ENCODE measurements at regions not wholly inside any gene's neighbourhood (a gene's known extent, or its start where the extent isn't known, plus 50 kb on each side); places are given as distances from the start of the nearest gene placed in this dataset.
"Not testable (repeated sequence)": the region's sequence is repeated elsewhere in the genome, so short reads cannot be mapped to it uniquely, and the experiment has no call there.

GRCh38 chr1:38744452-38745350 is 114.9 kb downstream of the RRAGC start:
- TF ChIP-seq JUND (IDR thresholded peaks at IDR 0.05; ENCODE audit: low read depth) = no peak
- no peak for DNase-seq (ENCODE audit: low read depth in 1 of 2, low spot score in 1 of 2)
- in situ Hi-C loops (cut with HindIII; ENCODE audit: low pct_unique_long_range_greater_than_20kb, low sequenced_read_pairs) = no loop called here

GRCh38 chr1:38743184-38743583 is 116.4 kb downstream of the RRAGC start:
- no peak for TF ChIP-seq JUND (IDR thresholded peaks at IDR 0.05; ENCODE audit: low read depth)
- DNase-seq (ENCODE audit: low read depth in 1 of 2, low spot score in 1 of 2) = no peak
- in situ Hi-C loops (cut with HindIII; ENCODE audit: low pct_unique_long_range_greater_than_20kb, low sequenced_read_pairs) = no loop called here

GRCh38 chr1:38741341-38741740 is 118.2 kb downstream of the RRAGC start:
- in situ Hi-C loops (cut with HindIII; ENCODE audit: low pct_unique_long_range_greater_than_20kb, low sequenced_read_pairs) = no loop called here
- DNase-seq (ENCODE audit: low read depth in 1 of 2, low spot score in 1 of 2) = no peak
- no peak for TF ChIP-seq JUND (IDR thresholded peaks at IDR 0.05; ENCODE audit: low read depth)

- in situ Hi-C loops (cut with HindIII; ENCODE audit: low pct_unique_long_range_greater_than_20kb, low sequenced_read_pairs) = no loop called here
- TF ChIP-seq JUND (IDR thresholded peaks at IDR 0.05; ENCODE audit: low read depth) = no peak
- no peak for DNase-seq (ENCODE audit: low read depth in 1 of 2, low spot score in 1 of 2)
Observed at GRCh38 chr1:38740487-38740886, 119.1 kb downstream of the RRAGC start.

GRCh38 chr1:38738207-38738606 is 121.4 kb downstream of the RRAGC start:
- in situ Hi-C loops (cut with HindIII; ENCODE audit: low pct_unique_long_range_greater_than_20kb, low sequenced_read_pairs) = no loop called here
- TF ChIP-seq JUND (IDR thresholded peaks at IDR 0.05; ENCODE audit: low read depth) = no peak
- DNase-seq (ENCODE audit: low read depth in 1 of 2, low spot score in 1 of 2) = no peak

GRCh38 chr1:38736399-38736798 is 123.2 kb downstream of the RRAGC start:
- in situ Hi-C loops (cut with HindIII; ENCODE audit: low pct_unique_long_range_greater_than_20kb, low sequenced_read_pairs) = no loop called here
- no peak for TF ChIP-seq JUND (IDR thresholded peaks at IDR 0.05; ENCODE audit: low read depth)
- no peak for DNase-seq (ENCODE audit: low read depth in 1 of 2, low spot score in 1 of 2)

GRCh38 chr1:38735651-38736161 is 123.9 kb downstream of the RRAGC start:
- in situ Hi-C loops (cut with HindIII; ENCODE audit: low pct_unique_long_range_greater_than_20kb, low sequenced_read_pairs) = no loop called here
- no peak for DNase-seq (ENCODE audit: low read depth in 1 of 2, low spot score in 1 of 2)

GRCh38 chr1:38733761-38734160 is 125.8 kb downstream of the RRAGC start:
- no peak for DNase-seq (ENCODE audit: low read depth in 1 of 2, low spot score in 1 of 2)
- no peak for TF ChIP-seq JUND (IDR thresholded peaks at IDR 0.05; ENCODE audit: low read depth)
- in situ Hi-C loops (cut with HindIII; ENCODE audit: low pct_unique_long_range_greater_than_20kb, low sequenced_read_pairs) = no loop called here

More at GRCh38 chr1:38735651-38736161, 123.9 kb downstream of the RRAGC start:
- no peak for TF ChIP-seq JUND (IDR thresholded peaks at IDR 0.05; ENCODE audit: low read depth)

GRCh38 chr1:38730511-38731397 is 128.8 kb downstream of the RRAGC start:
- in situ Hi-C loops (cut with HindIII; ENCODE audit: low pct_unique_long_range_greater_than_20kb, low sequenced_read_pairs) = no loop called here
- no peak for DNase-seq (ENCODE audit: low read depth in 1 of 2, low spot score in 1 of 2)
- TF ChIP-seq JUND (IDR thresholded peaks at IDR 0.05; ENCODE audit: low read depth) = no peak

- DNase-seq (ENCODE audit: low read depth in 1 of 2, low spot score in 1 of 2) = no peak
- in situ Hi-C loops (cut with HindIII; ENCODE audit: low pct_unique_long_range_greater_than_20kb, low sequenced_read_pairs) = no loop called here
- TF ChIP-seq JUND (IDR thresholded peaks at IDR 0.05; ENCODE audit: low read depth) = no peak
Observed at GRCh38 chr1:38728585-38728908, 131.0 kb downstream of the RRAGC start.

- DNase-seq (ENCODE audit: low read depth in 1 of 2, low spot score in 1 of 2) = no peak
- no peak for TF ChIP-seq JUND (IDR thresholded peaks at IDR 0.05; ENCODE audit: low read depth)
- in situ Hi-C loops (cut with HindIII; ENCODE audit: low pct_unique_long_range_greater_than_20kb, low sequenced_read_pairs) = no loop called here
Observed at GRCh38 chr1:38727684-38728584, 131.6 kb downstream of the RRAGC start.

- peak in 1 of 2 experiments; percentile 37 for DNase-seq (ENCODE audit: low read depth in 1 of 2, low spot score in 1 of 2)
- in situ Hi-C loops (cut with HindIII; ENCODE audit: low pct_unique_long_range_greater_than_20kb, low sequenced_read_pairs) = not testable (repeated sequence)
Observed at GRCh38 chr1:38725321-38725961, 134.1 kb downstream of the RRAGC start.
